ENCODE measurements at regions not wholly inside any gene's neighbourhood (a gene's known extent, or its start where the extent isn't known, plus 50 kb on each side); places are given as distances from the start of the nearest gene placed in this dataset.

DNA sequence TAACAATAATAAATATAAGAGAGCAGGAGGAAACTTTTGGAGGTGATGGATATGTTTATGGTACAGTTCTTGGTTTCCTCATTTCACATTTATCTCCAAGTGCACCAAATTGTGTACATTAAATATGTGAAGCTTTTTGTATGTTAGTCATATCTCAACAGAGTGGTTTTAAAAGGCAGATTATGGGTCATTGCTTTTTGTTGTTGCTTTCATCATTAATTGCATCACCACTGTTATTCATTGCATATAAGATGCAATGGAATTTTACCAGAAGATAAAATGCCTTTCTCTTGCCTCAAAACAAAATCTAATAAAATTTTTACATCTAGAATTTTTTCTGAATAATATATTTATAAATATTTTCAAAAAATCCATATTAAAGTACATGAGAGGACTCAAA is 1198.9 kb upstream of the GBE1 start:
- no peaks in the 10 kb centered on the region for H3K27me3 ChIP-seq
- DNase-seq: no peak
- no peak for FAIRE-seq
- no peaks in the 10 kb centered on the region for H3K4me1 ChIP-seq
- no peak overlapping the region for H3K4me3 ChIP-seq
- TF ChIP-seq, protein P1, sequence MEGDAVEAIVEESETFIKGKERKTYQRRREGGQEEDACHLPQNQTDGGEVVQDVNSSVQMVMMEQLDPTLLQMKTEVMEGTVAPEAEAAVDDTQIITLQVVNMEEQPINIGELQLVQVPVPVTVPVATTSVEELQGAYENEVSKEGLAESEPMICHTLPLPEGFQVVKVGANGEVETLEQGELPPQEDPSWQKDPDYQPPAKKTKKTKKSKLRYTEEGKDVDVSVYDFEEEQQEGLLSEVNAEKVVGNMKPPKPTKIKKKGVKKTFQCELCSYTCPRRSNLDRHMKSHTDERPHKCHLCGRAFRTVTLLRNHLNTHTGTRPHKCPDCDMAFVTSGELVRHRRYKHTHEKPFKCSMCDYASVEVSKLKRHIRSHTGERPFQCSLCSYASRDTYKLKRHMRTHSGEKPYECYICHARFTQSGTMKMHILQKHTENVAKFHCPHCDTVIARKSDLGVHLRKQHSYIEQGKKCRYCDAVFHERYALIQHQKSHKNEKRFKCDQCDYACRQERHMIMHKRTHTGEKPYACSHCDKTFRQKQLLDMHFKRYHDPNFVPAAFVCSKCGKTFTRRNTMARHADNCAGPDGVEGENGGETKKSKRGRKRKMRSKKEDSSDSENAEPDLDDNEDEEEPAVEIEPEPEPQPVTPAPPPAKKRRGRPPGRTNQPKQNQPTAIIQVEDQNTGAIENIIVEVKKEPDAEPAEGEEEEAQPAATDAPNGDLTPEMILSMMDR (IDR thresholded peaks at IDR 0.05): no peak
- intact Hi-C loops (cut with DNase I): no loop called here
- ATAC-seq: no peak
- no peaks in the 10 kb centered on the region for H3K9me3 ChIP-seq
- H3K36me3 ChIP-seq: no peaks in the 10 kb centered on the region
- no peak overlapping the region for H3K27ac ChIP-seq

DNA sequence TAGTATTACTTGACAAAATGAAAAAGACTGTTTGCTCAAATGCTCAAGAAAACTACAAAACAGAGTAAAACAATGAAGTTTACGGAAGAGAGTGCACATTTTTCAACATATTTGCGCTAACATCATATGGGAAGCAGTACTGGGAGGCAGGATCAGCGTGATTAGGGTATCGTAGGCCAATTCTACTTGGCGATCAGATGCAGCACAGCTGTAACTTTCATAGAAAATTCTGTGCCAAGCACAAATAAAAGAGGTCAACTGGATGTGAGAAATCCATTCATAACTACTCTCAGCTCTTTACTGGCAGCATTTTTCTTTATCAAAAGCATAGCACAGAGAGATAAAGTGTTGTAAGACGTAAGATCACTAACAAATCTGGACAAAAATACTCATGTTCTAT is 1196.3 kb upstream of the GBE1 start:
- WGBS, 2 donors: 49 to 56% methylated on average over 6 of the region's 6 CpGs
- Histone ChIP-seq H3K27ac (no peak overlapping the region), H3K27me3 (no peaks in the 10 kb centered on the region), H3K36me3 (no peaks in the 10 kb centered on the region), H3K4me3 (no peak overlapping the region), H3K9me3 (no peaks in the 10 kb centered on the region), H3K4me1 (no peaks in the 10 kb centered on the region)
- FAIRE-seq (no peak), DNase-seq (no peak), ATAC-seq (no peak)
- intact Hi-C loops (cut with DNase I): no loop called here
- TF ChIP-seq, protein P1 (IDR thresholded peaks at IDR 0.05): no peak

DNA sequence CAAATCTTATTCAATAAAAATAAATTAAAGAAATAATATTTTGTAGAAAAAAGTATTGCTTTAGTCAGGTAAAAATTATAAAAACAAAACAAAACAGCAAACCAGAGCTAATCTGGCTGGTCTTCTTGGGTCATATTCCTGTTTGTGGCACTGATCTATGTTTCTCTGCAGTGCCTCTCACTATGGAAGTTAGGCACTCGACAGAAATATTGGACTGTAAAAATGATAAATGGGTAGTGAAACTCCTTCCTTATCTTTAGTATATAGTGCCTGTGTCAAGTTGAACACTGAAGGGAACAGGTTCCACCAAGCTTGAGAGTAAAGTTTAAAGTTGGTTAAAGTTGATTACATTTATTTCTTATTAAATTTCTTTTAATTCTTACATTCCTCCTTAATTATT is 1195.6 kb upstream of the GBE1 start:
- H3K4me1 ChIP-seq: no peaks in the 10 kb centered on the region
- no peak overlapping the region for H3K27ac ChIP-seq
- H3K9me3 ChIP-seq: no peaks in the 10 kb centered on the region
- TF ChIP-seq, protein P1 (IDR thresholded peaks at IDR 0.05): no peak
- no peaks in the 10 kb centered on the region for H3K36me3 ChIP-seq
- WGBS, 2 donors: 12 to 14% methylated on average over 1 of the region's 1 CpG
- intact Hi-C loops (cut with DNase I): no loop called here
- no peak for FAIRE-seq
- DNase-seq: no peak
- no peak for ATAC-seq
- H3K4me3 ChIP-seq: no peak overlapping the region
- H3K27me3 ChIP-seq: no peaks in the 10 kb centered on the region

DNA sequence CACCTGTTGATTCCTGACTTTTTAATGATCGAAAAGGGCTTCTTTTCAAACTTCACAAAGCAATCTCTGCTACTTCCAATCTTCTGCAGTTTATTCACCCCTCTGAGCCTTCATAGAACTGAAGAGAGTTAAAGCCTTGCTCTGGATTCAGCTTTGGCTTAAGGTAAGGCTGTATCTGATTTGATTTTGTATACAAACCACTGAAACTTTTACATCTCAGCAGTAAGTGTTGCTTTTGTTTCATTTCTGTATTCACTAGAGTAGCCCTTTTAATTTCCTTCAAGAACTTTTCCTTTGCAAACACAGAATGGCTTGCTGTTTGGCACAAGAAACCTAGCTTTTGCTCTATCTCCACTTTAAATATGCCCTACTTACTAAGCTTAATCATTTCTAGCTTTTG is 1193.0 kb upstream of the GBE1 start:
- TF ChIP-seq, protein P1 (IDR thresholded peaks at IDR 0.05): no peak
- Histone ChIP-seq H3K27me3 (no peaks in the 10 kb centered on the region), H3K4me1 (no peaks in the 10 kb centered on the region), H3K27ac (no peak overlapping the region), H3K36me3 (no peaks in the 10 kb centered on the region), H3K4me3 (no peak overlapping the region), H3K9me3 (no peaks in the 10 kb centered on the region)
- FAIRE-seq (no peak), ATAC-seq (no peak), DNase-seq (no peak)
- WGBS, 2 donors: 69 to 88% methylated on average over 1 of the region's 1 CpG
- intact Hi-C loops (cut with DNase I): no loop called here

DNA sequence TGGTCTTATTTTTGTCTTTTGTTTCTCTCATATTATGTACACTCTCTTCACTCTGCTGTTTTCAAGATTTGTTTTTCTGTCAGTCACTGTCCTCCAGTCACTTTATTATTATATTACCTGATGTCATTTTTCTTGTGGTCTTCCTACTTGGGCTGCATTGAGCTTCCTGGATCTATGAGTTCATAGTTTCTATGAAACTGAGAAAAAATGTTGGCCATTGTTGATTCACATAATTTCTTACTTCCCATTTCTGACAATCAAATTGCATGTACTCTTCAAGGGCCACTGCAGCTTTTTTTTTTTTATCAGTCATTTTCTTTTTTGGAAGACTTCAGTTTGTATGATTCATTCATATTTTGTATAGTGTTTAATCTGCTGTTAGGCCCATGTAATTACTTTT is 1180.6 kb upstream of the GBE1 start:
- DNase-seq (no peak), ATAC-seq (no peak), FAIRE-seq (no peak)
- Histone ChIP-seq H3K27ac (no peak overlapping the region), H3K27me3 (no peaks in the 10 kb centered on the region), H3K4me1 (no peaks in the 10 kb centered on the region), H3K9me3 (no peaks in the 10 kb centered on the region), H3K36me3 (no peaks in the 10 kb centered on the region), H3K4me3 (no peak overlapping the region)
- intact Hi-C loops (cut with DNase I): no loop called here
- TF ChIP-seq, protein P1 (IDR thresholded peaks at IDR 0.05): no peak

All from pancreas (tissue), 10 donors.